PFSK-1 (cell line): ENCODE measurements at regions not wholly inside any gene's neighbourhood (a gene's known extent, or its start where the extent isn't known, plus 50 kb on each side); places are given as distances from the start of the nearest gene placed in this dataset.

Source experiments
- FOXP2 ChIP-seq: optimal IDR thresholded peaks from 2 replicates; pipeline ENCODE3; 2011; ENCODE audit warnings: borderline replicate concordance, control low read depth, inconsistent platforms; ENCODE audit not compliant: insufficient read depth; ENCODE audit errors: extremely low read length, extremely low read depth
- POLR2AphosphoS5 ChIP-seq: IDR thresholded peaks from 2 replicates; pipeline ENCODE4 v1.6.1; 2012; ENCODE audit warnings: low read depth, mild to moderate bottlenecking, control low read depth, low read length, moderate library complexity
- REST ChIP-seq, 2 experiments: IDR thresholded peaks; 2 replicates each; pipeline versions ENCODE4 v1.6.1 to v1.8.0; 2011 to 2012; ENCODE audit warnings: low read depth in 2 of 2, low read length in 2 of 2, control low read depth in 1 of 2, inconsistent platforms in 1 of 2, mild to moderate bottlenecking in 1 of 2, moderate library complexity in 1 of 2; ENCODE audit not compliant: insufficient read depth in 1 of 2
- SIN3A ChIP-seq: IDR thresholded peaks from 2 replicates; pipeline ENCODE4 v1.6.1; 2012; ENCODE audit warnings: mild to moderate bottlenecking, low read length, moderate library complexity, borderline replicate concordance; ENCODE audit not compliant: insufficient read depth
- TAF1 ChIP-seq: IDR thresholded peaks from 2 replicates; pipeline ENCODE4 v1.6.1; 2012; ENCODE audit warnings: low read length, control low read depth, borderline replicate concordance; ENCODE audit not compliant: insufficient read depth

DNA sequence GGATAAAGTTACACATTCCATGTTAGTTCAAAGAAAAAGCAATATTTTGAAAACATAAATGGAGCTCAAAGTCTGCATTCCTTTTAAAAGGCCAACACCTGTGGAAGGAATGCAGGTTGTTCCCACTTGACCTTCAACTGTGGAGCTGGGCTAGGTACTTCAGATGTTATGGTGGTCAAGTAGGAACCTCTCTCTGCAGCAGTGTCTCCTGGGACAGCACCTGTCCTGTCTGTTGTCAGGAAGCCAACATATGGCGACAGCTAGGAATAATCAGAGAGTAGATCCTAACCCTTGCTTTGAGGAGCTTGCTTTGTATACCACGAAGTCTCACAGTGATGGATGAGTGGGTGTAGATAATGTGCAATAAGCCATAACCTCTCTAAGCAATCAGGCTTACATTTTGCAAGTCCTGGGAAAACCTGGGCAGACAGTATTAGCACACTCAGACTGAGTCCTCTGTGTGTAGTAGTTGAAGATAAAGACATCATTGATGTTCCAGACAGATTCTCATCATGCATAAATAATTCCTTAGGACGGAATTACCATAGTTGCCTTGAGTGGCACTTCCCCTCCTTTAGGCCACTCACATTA is 347.5 kb downstream of the PRL start:
- no peak for TF ChIP-seq POLR2AphosphoS5
- no peak for TF ChIP-seq SIN3A
- TF ChIP-seq REST (IDR thresholded peaks at IDR 0.05; ENCODE audit: insufficient read depth in 1 of 2, low read depth in 2 of 2, low read length in 2 of 2) = no peak
- TF ChIP-seq TAF1 = no peak
- TF ChIP-seq FOXP2 = no peak

GRCh38 chr6:21952367-21952766 is 344.5 kb downstream of the PRL start:
- no peak for TF ChIP-seq POLR2AphosphoS5
- no peak for TF ChIP-seq REST (IDR thresholded peaks at IDR 0.05; ENCODE audit: insufficient read depth in 1 of 2, low read depth in 2 of 2, low read length in 2 of 2)
- TF ChIP-seq TAF1 = no peak
- TF ChIP-seq SIN3A = no peak
- TF ChIP-seq FOXP2 = no peak

- no peak for TF ChIP-seq FOXP2
- no peak for TF ChIP-seq TAF1
- peak; percentile 40; the same call in 1 of the 2 replicates for TF ChIP-seq SIN3A
- no peak for TF ChIP-seq POLR2AphosphoS5
- peak in 1 of 2 experiments; percentile 15; a peak in 1 of 4 replicates for TF ChIP-seq REST (IDR thresholded peaks at IDR 0.05; ENCODE audit: insufficient read depth in 1 of 2, low read depth in 2 of 2, low read length in 2 of 2)
Measured at GRCh38 chr6:21953831-21954801, 342.7 kb downstream of the PRL start.

DNA sequence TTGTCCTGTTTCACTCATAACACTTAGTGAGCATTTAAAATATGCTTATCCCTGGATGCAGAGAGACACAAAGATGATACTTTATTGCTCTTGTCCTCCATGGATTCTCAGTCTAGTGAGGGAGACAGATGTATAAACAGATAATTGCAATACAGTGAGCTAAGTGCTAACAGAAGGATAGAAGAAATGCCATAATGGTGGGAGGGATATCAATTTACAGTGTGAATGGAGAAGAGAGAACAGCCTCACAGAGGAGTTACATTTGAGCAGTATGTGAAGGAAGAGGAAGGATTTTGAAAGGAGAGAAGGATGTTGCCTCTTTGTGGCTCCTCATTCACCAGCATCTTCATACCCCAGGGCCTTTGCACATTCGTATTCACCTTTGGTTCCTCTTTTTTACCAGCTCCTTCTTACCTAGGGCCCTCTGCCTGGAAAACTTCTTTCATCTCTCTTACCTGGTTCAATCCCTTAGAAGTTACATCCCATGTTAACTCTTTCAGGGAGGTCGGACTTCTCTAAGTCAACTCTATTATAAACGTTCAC is 341.7 kb downstream of the PRL start:
- no peak for TF ChIP-seq POLR2AphosphoS5
- no peak for TF ChIP-seq TAF1
- no peak for TF ChIP-seq REST (IDR thresholded peaks at IDR 0.05; ENCODE audit: insufficient read depth in 1 of 2, low read depth in 2 of 2, low read length in 2 of 2)
- no peak for TF ChIP-seq SIN3A
- no peak for TF ChIP-seq FOXP2
